Activated B cell treated with CpG ODN at 0.5 μM for 24 hours (primary cell): ENCODE measurements at regions not wholly inside any gene's neighbourhood (a gene's known extent, or its start where the extent isn't known, plus 50 kb on each side); places are given as distances from the start of the nearest gene placed in this dataset.

Experiments
- ATAC-seq: fragments of 200-7000 bp; cut with Tn5 transposase; one replicate; pipeline ENCODE4 v1.10.0; 2021; ENCODE audit warnings: low read depth, mild to moderate bottlenecking, moderate library complexity
- CTCF ChIA-PET: fragments of 350-600 bp; sonication (Branson Sonifier 250); formaldehyde crosslinking; loops from one replicate; lab custom pipeline; 2021; ENCODE audit warnings: antibody characterized with exemption; lab: Charles Lee
- POLR2A ChIA-PET: fragments of 350-600 bp; sonication (Branson Sonifier 250); formaldehyde crosslinking; loops from one replicate; lab custom pipeline; 2021; ENCODE audit warnings: antibody characterized with exemption; lab: Charles Lee
- DNase-seq: peaks from one replicate; pipeline ENCODE4 v3.0.0; 2022
- H3K27ac Mint-ChIP-seq: one replicate; pipeline ENCODE4 v1.8.0; 2020; ENCODE audit warnings: mixed read lengths
- H3K27me3 Mint-ChIP-seq: one replicate; pipeline ENCODE4 v1.8.0; 2021; ENCODE audit warnings: mixed read lengths
- H3K36me3 Mint-ChIP-seq: one replicate; pipeline ENCODE4 v1.8.0; 2021; ENCODE audit warnings: low read depth, mixed read lengths
- H3K4me1 Mint-ChIP-seq: one replicate; pipeline ENCODE4 v1.8.0; 2021; ENCODE audit warnings: mixed read lengths
- H3K4me3 Mint-ChIP-seq: one replicate; pipeline ENCODE4 v1.8.0; 2020; ENCODE audit warnings: mild to moderate bottlenecking, mixed read lengths
- H3K9me3 Mint-ChIP-seq: one replicate; pipeline ENCODE4 v1.8.0; 2020; ENCODE audit warnings: mixed read lengths
- CTCF ChIP-seq: fragments of 200-600 bp; IDR thresholded peaks from one replicate; pipeline ENCODE4 v1.8.0; 2022; ENCODE audit warnings: antibody characterized with exemption, mild to moderate bottlenecking
- intact Hi-C: fragments of 100-400 bp; cut with micrococcal nuclease; formaldehyde crosslinking; loops from one replicate; pipeline ENCODE4 v1.15.1; 2024

- H3K27me3 Mint-ChIP-seq, result no peaks in the 10 kb centered on the region
- peaks cover 9% of the 10 kb centered on the region for H3K9me3 Mint-ChIP-seq
- no peak for ATAC-seq
- ChIA-PET POLR2A (no interaction called here), CTCF (no interaction called here)
- no peaks in the 10 kb centered on the region for H3K4me1 Mint-ChIP-seq
- DNase-seq, result no peak
- no peak overlapping the region for H3K4me3 Mint-ChIP-seq
- intact Hi-C loops, result no loop called here
- no peaks in the 10 kb centered on the region for H3K36me3 Mint-ChIP-seq
- H3K27ac Mint-ChIP-seq, result no peak overlapping the region
- no peak for TF ChIP-seq CTCF
Observed at GRCh38 chr15:97528238-97528637, 432.3 kb upstream of the ARRDC4 start.

GRCh38 chr15:97545799-97546198 is 414.7 kb upstream of the ARRDC4 start:
- Mint-ChIP-seq H3K36me3 (no peaks in the 10 kb centered on the region), H3K27ac (no peak overlapping the region), H3K27me3 (no peaks in the 10 kb centered on the region), H3K4me1 (no peaks in the 10 kb centered on the region), H3K9me3 (peaks cover 28% of the 10 kb centered on the region), H3K4me3 (no peak overlapping the region)
- intact Hi-C loops, result no loop called here
- ChIA-PET POLR2A (no interaction called here), CTCF (no interaction called here)
- no peak for ATAC-seq
- TF ChIP-seq CTCF, result no peak
- no peak for DNase-seq

- no peak overlapping the region for H3K4me3 Mint-ChIP-seq
- TF ChIP-seq CTCF, result no peak
- no peaks in the 10 kb centered on the region for H3K4me1 Mint-ChIP-seq
- CTCF ChIA-PET, result no interaction called here
- peaks cover 28% of the 10 kb centered on the region for H3K9me3 Mint-ChIP-seq
- H3K36me3 Mint-ChIP-seq, result no peaks in the 10 kb centered on the region
- POLR2A ChIA-PET, result no interaction called here
- H3K27me3 Mint-ChIP-seq, result no peaks in the 10 kb centered on the region
- intact Hi-C loops, result no loop called here
- ATAC-seq (no peak), DNase-seq (no peak)
- H3K27ac Mint-ChIP-seq, result no peak overlapping the region
Observed at GRCh38 chr15:97547381-97547780, 413.1 kb upstream of the ARRDC4 start.

- H3K4me3 Mint-ChIP-seq, result no peak overlapping the region
- H3K36me3 Mint-ChIP-seq, result no peaks in the 10 kb centered on the region
- no peak for TF ChIP-seq CTCF
- no peak overlapping the region for H3K27ac Mint-ChIP-seq
- no peaks in the 10 kb centered on the region for H3K4me1 Mint-ChIP-seq
- intact Hi-C loops, result no loop called here
- CTCF ChIA-PET, result no interaction called here
- ATAC-seq (no peak), DNase-seq (no peak)
- POLR2A ChIA-PET, result no interaction called here
- peaks cover 2% of the 10 kb centered on the region for H3K9me3 Mint-ChIP-seq
- no peaks in the 10 kb centered on the region for H3K27me3 Mint-ChIP-seq
Observed at GRCh38 chr15:97561529-97561928, 399.0 kb upstream of the ARRDC4 start.

- Mint-ChIP-seq H3K4me1 (no peaks in the 10 kb centered on the region), H3K27ac (no peak overlapping the region), H3K36me3 (no peaks in the 10 kb centered on the region), H3K9me3 (peaks cover 2% of the 10 kb centered on the region), H3K4me3 (no peak overlapping the region), H3K27me3 (no peaks in the 10 kb centered on the region)
- ATAC-seq, result no peak
- DNase-seq, result no peak
- intact Hi-C loops, result no loop called here
- TF ChIP-seq CTCF, result no peak
- CTCF ChIA-PET, result no interaction called here
- POLR2A ChIA-PET, result no interaction called here
Observed at GRCh38 chr15:97563516-97563915, 397.0 kb upstream of the ARRDC4 start.
